ENCODE measurements at regions not wholly inside any gene's neighbourhood (a gene's known extent, or its start where the extent isn't known, plus 50 kb on each side); places are given as distances from the start of the nearest gene placed in this dataset.

GRCh38 chr5:27396998-27397397 is 358.6 kb upstream of the CDH9 start:
- H3K36me3 ChIP-seq (ENCODE audit: insufficient read depth) = no peaks in the 10 kb centered on the region
- peaks cover 3% of the 10 kb centered on the region; the same call in 1 of the 2 replicates for H3K4me1 ChIP-seq (ENCODE audit: insufficient read depth)
- H3K27ac ChIP-seq (ENCODE audit: low read depth) = no peak overlapping the region
- no peaks in the 10 kb centered on the region for H3F3A ChIP-seq (replicated peaks; ENCODE audit: low read depth)
- no peaks in the 10 kb centered on the region for H3K27me3 ChIP-seq (ENCODE audit: insufficient read depth)
- DNase-seq (ENCODE audit: low spot score) = no peak
- no peak for TF ChIP-seq JUNB (IDR thresholded peaks at IDR 0.05; ENCODE audit: unreplicated experiment)
- no peak for TF ChIP-seq REST (IDR thresholded peaks at IDR 0.05; ENCODE audit: unreplicated experiment)
- no peak for TF ChIP-seq ZNF462 (CRISPR knock-in tag; IDR thresholded peaks at IDR 0.05)
- TF ChIP-seq CREB1 (CRISPR knock-in tag; IDR thresholded peaks at IDR 0.05; ENCODE audit: low read depth) = no peak
- no peak for TF ChIP-seq ETS1 (IDR thresholded peaks at IDR 0.05)
- no peak for TF ChIP-seq NANOG (IDR thresholded peaks at IDR 0.05; ENCODE audit: borderline replicate concordance)
- TF ChIP-seq POLR2AphosphoS5 (IDR thresholded peaks at IDR 0.05; ENCODE audit: low read depth) = no peak
- no peak for TF ChIP-seq EZH2 (IDR thresholded peaks at IDR 0.05; ENCODE audit: low read depth, unreplicated experiment)
- TF ChIP-seq CTCF (conservative IDR thresholded peaks at IDR 0.05; ENCODE audit: low read depth in 2 of 2) = no peak
- no peak for TF ChIP-seq ZNF331 (CRISPR knock-in tag; IDR thresholded peaks at IDR 0.05; ENCODE audit: low read depth)
- no peak for TF ChIP-seq EZH2phosphoT487 (IDR thresholded peaks at IDR 0.05; ENCODE audit: unreplicated experiment)
- no peak for TF ChIP-seq ZNF114 (CRISPR knock-in tag; IDR thresholded peaks at IDR 0.05)
- no peak for TF ChIP-seq STAT1 (IDR thresholded peaks at IDR 0.05; ENCODE audit: unreplicated experiment)
- no peaks in the 10 kb centered on the region for H3K4me1 Mint-ChIP-seq
- H3K4me3 Mint-ChIP-seq = no peak overlapping the region
- H2AFZ ChIP-seq = no peak overlapping the region
- ATAC-seq = no peak
- no peaks in the 10 kb centered on the region for H3K79me2 ChIP-seq (replicated peaks; ENCODE audit: insufficient read depth)
- H4K20me1 ChIP-seq (replicated peaks; ENCODE audit: insufficient read depth) = no peaks in the 10 kb centered on the region
- H3K9me3 Mint-ChIP-seq = peaks cover 8% of the 10 kb centered on the region; the same call in 2 of the 3 replicates
- H3K27me3 Mint-ChIP-seq (ENCODE audit: insufficient read depth, low read depth, poor library complexity) = no peaks in the 10 kb centered on the region
- H3K9me2 ChIP-seq (ENCODE audit: insufficient read depth) = no peaks in the 10 kb centered on the region
- no peak overlapping the region for H3K4me2 ChIP-seq
- H3K4me3 ChIP-seq = no peak overlapping the region
- H3K36me3 Mint-ChIP-seq (ENCODE audit: low read depth) = peaks cover 2% of the 10 kb centered on the region; the same call in 1 of the 3 replicates
- no peak overlapping the region for H3K27ac Mint-ChIP-seq

All from GM23338 (cell line).